Activated T-helper 17 cell treated with anti-CD3 and anti-CD28 coated beads, Interleukin-2, amount 50 U/mL, for 72 hours (primary cell): ENCODE measurements at regions not wholly inside any gene's neighbourhood (a gene's known extent, or its start where the extent isn't known, plus 50 kb on each side); places are given as distances from the start of the nearest gene placed in this dataset.
A peak's percentile ranks its signal among the peaks of the same experiment; 100 is the strongest.

Source experiments
- ATAC-seq: fragments of 150-1000 bp; cut with Tn5 transposase; replicated peaks from 2 replicates; pipeline ENCODE4 v1.10.0; 2021; ENCODE audit warnings: mild to moderate bottlenecking, moderate library complexity
- H3K27ac Mint-ChIP-seq: one replicate; pipeline ENCODE4 v1.8.0; 2022; ENCODE audit warnings: mixed read lengths
- H3K27me3 Mint-ChIP-seq: one replicate; pipeline ENCODE4 v1.8.0; 2022; ENCODE audit warnings: mixed read lengths
- H3K36me3 Mint-ChIP-seq: one replicate; pipeline ENCODE4 v1.8.0; 2022; ENCODE audit warnings: low read depth, mild to moderate bottlenecking, mixed read lengths
- H3K4me1 Mint-ChIP-seq: one replicate; pipeline ENCODE4 v1.8.0; 2022; ENCODE audit warnings: mixed read lengths
- H3K4me3 Mint-ChIP-seq: one replicate; pipeline ENCODE4 v1.8.0; 2022; ENCODE audit warnings: mild to moderate bottlenecking, mixed read lengths
- H3K9me3 Mint-ChIP-seq: one replicate; pipeline ENCODE4 v1.8.0; 2022; ENCODE audit warnings: mixed read lengths

DNA sequence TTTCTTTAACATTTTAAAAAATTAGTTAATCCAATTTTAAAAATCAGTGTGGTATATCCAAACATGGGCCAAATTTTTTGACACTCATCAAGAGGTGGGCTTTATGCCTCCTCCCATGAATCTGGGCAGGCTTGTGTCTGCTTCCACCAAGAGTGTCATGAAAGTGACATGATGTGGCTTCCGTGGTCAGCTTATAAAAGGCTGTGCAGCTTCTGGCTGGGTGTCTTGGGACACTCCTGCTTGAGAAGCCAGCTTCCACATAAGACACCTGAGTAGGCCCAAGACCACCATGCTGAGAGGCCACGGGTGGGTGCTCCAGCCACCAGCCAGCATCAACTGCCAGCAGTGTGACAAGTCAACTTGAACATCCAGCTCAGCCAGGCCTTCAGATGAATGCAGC is 74.3 kb upstream of the RUNX3 start:
- no peak for ATAC-seq
- Mint-ChIP-seq H3K4me1 (peaks cover 9% of the 10 kb centered on the region), H3K36me3 (no peaks in the 10 kb centered on the region), H3K9me3 (no peaks in the 10 kb centered on the region), H3K4me3 (peak overlapping the region; percentile 68), H3K27ac (no peak overlapping the region), H3K27me3 (no peaks in the 10 kb centered on the region)

DNA sequence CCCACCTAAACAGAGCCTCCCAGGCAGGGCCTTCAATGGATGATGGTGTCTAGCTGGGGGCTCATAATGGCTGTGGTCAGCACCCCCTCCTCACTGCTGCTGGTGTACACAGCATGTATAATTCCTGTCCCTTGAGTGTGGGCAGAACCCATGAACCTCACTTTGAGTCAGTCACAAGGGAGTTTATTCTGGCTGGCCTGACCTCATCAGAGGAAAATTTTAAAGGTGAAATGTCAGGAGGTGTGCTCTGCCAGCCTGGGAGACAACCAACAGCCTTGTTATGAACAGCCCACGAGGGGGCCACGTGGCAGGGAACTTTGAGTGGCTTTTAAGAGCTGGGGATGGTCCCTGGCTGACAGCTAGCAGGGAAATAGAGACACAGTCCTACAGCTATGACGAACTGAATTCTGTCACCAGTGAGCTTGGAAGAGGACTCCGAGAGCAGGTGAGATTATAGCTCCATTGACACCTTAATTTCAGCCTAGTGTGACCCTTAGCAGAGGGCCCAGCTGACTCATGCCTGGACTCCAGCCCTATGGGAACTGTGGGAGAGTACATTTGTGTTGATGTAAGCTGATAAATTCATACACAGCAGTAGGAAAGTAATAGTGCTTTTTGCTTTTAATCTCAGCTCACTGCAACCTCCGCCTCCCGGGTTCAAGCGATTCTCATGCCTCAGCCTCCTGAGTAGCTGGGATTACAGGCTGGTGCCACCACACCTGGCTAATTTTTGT is 73.5 kb upstream of the RUNX3 start:
- Mint-ChIP-seq H3K9me3 (no peaks in the 10 kb centered on the region), H3K27ac (peak overlapping the region; percentile 78)

DNA sequence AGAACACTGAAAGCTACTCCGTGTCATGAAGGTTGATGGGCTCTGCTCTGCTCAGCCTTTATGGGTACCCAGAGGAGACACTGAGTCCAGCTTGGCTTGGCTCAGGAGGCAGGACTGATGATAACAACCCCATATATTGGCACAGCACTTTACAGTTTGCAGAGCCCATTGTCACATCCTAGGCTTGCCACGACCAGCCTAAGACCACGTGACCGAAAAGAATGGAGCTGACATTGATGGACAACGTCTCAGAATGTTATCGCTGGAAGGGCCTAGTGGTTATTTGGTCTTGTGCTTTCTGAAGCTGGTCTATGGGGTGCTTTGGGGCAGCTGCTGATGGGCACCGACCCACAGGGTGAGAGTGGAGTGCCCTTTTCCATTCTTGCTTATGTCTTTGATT is 72.9 kb upstream of the RUNX3 start:
- Mint-ChIP-seq H3K9me3 (no peaks in the 10 kb centered on the region), H3K4me3 (peak overlapping the region; percentile 68), H3K27me3 (no peaks in the 10 kb centered on the region), H3K4me1 (peaks cover 9% of the 10 kb centered on the region), H3K36me3 (no peaks in the 10 kb centered on the region), H3K27ac (peak overlapping the region; percentile 78)
- no peak for ATAC-seq

More for the DNA sequence above, 73.5 kb upstream of the RUNX3 start:
- Mint-ChIP-seq H3K36me3 (no peaks in the 10 kb centered on the region), H3K27me3 (no peaks in the 10 kb centered on the region), H3K4me3 (peak overlapping the region; percentile 68), H3K4me1 (peaks cover 9% of the 10 kb centered on the region)
- ATAC-seq, result peak; percentile 87

DNA sequence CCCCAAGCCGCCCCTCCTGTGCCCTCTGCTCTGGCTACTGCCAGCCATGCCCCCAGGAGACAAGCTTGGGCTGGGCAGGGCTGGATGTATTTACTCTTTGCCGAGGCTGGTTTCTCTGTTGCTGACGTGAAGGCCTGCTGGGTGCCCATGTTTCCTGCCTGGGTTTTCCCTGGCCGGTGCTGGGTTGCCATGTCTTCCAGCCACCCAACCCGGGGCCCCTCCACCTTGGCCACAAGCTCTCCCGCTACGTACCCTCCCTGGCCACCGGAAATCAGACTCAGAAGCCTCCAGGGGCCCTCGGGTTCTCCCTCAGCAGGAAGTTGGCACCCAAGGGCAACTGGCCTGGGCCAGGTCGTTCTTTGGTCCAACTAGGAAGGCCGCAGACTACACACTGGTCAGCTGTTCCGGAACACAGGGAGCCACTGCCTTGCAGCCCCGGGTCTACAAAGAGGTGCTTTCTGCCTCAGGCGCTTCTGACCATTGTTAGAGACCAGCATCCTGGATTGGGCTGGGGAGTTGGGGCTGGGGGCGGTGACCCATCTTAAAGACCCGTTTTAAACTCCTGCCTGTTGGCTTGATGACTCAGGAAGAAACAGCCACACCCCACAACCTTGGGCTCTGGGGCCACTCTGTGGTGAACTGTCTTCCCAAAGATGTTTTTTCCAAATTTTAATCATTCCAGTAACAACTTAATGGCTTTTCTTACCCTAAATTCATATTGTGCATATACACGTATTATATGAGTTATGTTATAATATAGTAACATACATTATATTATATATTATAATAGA is 71.2 kb upstream of the RUNX3 start:
- Mint-ChIP-seq H3K27me3 (no peaks in the 10 kb centered on the region), H3K27ac (peak overlapping the region; percentile 86), H3K4me3 (peak overlapping the region; percentile 55), H3K9me3 (no peaks in the 10 kb centered on the region), H3K4me1 (peaks cover 18% of the 10 kb centered on the region), H3K36me3 (no peaks in the 10 kb centered on the region)
- ATAC-seq, result peak; percentile 43

DNA sequence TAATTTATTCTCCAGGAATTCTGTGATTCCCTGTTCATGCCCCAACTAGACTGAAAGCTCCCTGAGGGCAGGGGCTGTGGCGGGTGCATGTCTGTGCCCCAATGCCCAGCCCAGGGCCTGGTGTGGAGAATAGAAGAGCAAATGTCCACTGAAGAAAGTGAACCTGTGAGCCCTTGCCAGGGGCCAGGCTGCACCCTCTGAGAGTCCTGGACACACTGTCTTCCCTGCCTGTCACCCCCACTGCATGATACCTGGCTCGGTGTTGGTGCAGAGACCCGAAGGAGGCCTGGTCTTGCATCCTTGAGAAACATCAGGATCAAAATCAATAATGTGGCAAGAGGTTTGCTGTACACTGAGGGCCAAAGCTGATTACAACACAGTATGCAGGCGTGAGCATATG is 69.8 kb upstream of the RUNX3 start:
- ATAC-seq, result no peak
- H3K4me1 Mint-ChIP-seq, result peaks cover 18% of the 10 kb centered on the region
- no peaks in the 10 kb centered on the region for H3K27me3 Mint-ChIP-seq
- H3K9me3 Mint-ChIP-seq, result no peaks in the 10 kb centered on the region
- peak overlapping the region; percentile 38 for H3K27ac Mint-ChIP-seq
- H3K4me3 Mint-ChIP-seq, result no peak overlapping the region
- no peaks in the 10 kb centered on the region for H3K36me3 Mint-ChIP-seq

DNA sequence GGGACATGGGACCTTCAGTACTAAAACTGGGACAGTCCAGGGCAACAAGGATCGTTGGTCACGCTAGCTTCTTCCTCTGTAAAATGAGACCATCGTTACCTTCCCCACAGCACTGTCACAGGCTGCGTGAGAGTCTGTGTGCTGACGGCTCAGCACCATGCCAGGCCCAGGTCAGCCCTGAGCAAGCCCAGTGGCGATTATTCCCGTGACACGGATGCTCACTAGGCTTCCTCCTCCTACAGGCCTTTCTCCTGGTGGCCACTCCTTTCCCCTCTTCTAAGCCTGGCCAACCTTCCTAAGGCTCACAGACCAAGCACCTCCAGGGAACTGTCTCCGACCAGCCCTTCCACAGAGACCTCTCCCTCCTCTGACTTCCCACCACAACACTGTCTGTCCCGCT is 69.3 kb upstream of the RUNX3 start:
- Mint-ChIP-seq H3K27ac (peak overlapping the region; percentile 38), H3K4me1 (peaks cover 18% of the 10 kb centered on the region), H3K27me3 (no peaks in the 10 kb centered on the region), H3K36me3 (no peaks in the 10 kb centered on the region), H3K4me3 (no peak overlapping the region), H3K9me3 (no peaks in the 10 kb centered on the region)
- ATAC-seq, result no peak

DNA sequence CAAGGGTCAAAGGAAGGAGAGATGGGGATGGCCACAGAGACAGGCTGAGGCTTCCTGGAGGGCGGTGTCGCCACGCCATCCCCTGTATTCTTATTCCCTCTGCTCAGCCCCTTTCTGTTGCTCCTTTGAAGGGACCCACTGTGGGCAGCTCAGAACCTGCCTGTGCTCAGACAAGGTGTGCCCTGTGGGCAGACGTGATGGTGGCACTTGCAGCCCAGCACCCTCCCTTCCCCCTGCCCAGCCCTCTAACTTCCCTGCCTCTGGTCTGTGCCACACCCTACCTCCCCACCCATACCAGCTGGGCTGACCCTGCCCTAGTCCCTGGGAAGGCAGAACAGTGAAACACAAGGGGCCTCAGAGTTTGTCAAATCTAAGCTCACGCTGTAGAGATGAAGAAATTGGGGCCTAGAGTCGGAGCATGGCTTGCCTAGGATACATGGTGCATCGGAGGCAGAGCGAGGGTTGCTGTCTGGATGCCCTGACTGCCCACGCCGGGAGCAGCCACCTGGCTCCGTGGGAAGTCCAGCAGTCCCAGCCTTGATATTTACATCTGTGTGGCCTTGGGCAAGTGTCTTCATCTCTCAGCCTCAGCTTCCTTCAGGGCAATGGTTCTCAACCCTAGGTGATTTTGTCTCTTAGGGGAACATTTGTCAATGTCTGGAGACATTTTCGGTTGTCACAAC is 68.6 kb upstream of the RUNX3 start:
- Mint-ChIP-seq H3K36me3 (no peaks in the 10 kb centered on the region), H3K27ac (no peak overlapping the region), H3K4me3 (no peak overlapping the region)

DNA sequence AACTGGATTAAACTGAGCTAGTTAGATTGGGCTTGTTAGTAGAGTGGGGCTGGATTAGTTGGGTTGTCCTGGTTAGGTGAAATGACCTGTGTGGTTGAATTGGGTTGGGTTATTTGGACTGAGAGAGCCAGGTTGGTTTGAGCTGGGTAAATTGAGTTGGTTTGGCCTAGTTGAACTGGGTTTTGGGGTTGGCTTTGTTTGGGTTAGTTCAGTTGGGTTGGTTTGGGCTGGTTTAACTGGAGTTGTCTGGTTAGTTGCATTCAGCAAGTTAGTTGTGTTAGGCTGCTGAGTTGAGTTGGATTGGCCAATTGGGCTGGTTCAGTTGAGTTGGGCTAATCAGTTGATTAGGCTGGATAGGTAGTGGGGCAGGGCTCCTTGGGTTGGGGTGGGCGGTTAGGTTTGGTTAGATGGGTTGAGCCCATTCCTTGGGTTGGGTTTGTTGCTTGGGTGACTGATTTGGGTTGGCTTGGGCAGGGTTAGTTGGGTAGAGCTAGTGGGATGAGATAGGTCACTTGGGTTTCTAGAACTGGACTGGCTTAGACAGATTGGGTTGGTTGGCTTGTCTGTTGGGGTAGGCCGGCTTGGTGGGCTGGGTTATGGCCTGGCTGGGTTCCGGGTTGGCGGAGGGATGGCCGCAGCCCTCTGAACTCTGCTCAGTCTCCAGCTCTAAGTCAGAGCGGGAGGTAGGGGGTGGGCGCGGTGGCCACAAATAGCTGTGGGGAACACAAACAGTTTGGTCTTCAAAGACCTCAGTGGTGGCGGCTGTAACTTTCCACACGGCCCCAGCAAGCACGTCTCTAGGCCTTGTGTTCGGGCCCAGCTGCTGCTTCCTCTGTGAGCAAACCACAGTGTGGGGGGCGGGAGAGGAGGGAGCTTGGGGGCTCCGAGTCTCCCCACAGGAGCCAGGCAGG is 67.2 kb upstream of the RUNX3 start:
- H3K4me1 Mint-ChIP-seq, result peaks cover 25% of the 10 kb centered on the region
- H3K36me3 Mint-ChIP-seq, result no peaks in the 10 kb centered on the region
- no peak for ATAC-seq
- H3K4me3 Mint-ChIP-seq, result no peak overlapping the region
- peak overlapping the region; percentile 40 for H3K27ac Mint-ChIP-seq
- no peaks in the 10 kb centered on the region for H3K9me3 Mint-ChIP-seq
- H3K27me3 Mint-ChIP-seq, result no peaks in the 10 kb centered on the region

More for the DNA sequence above, 68.6 kb upstream of the RUNX3 start:
- Mint-ChIP-seq H3K9me3 (no peaks in the 10 kb centered on the region), H3K4me1 (peaks cover 17% of the 10 kb centered on the region), H3K27me3 (no peaks in the 10 kb centered on the region)
- no peak for ATAC-seq

DNA sequence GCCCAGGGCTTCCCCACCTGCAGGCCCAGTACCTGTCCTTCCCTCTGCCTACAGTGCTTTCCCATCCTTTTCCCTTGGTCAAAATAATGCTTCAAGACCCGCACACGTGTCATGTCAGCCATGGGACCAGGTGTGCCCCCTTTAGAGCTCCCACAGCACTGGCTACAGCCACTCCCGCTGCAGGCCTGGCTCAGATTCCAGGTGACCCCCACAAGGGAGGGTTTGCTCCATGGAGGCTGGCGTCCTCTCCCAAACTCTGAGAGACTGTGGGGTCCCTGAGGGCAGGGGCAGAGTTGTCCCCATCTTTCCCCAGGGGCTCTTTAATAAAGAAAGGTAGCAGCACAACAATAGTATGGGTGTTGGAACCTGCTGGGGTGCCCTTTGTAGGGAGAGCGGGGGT is 66.4 kb upstream of the RUNX3 start:
- peaks cover 31% of the 10 kb centered on the region for H3K4me1 Mint-ChIP-seq
- no peak for ATAC-seq
- no peak overlapping the region for H3K4me3 Mint-ChIP-seq
- H3K27me3 Mint-ChIP-seq, result no peaks in the 10 kb centered on the region
- H3K9me3 Mint-ChIP-seq, result no peaks in the 10 kb centered on the region
- H3K27ac Mint-ChIP-seq, result peak overlapping the region; percentile 40
- H3K36me3 Mint-ChIP-seq, result no peaks in the 10 kb centered on the region

DNA sequence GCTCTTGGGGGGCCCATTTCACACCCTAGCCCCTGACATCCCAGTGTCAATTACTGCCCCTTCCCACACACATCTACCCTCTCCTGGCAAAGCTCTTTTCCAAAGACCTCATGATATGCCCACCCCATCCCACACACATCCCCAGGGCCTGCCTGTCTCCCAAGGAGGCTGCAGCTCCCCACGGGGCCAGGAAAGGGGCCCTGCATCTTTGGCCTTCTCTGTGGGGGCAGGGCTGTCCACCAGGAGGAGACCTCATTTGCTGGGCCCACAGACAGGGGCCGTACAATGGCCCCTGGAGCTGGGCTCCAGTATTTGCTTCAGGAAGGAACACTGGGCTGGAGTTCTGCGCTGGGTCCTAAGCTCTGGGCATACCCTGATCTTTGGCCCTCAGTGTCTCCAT is 65.6 kb upstream of the RUNX3 start:
- peak overlapping the region; percentile 40 for H3K27ac Mint-ChIP-seq
- H3K36me3 Mint-ChIP-seq, result no peaks in the 10 kb centered on the region
- H3K9me3 Mint-ChIP-seq, result no peaks in the 10 kb centered on the region
- peaks cover 37% of the 10 kb centered on the region for H3K4me1 Mint-ChIP-seq
- ATAC-seq, result no peak
- H3K4me3 Mint-ChIP-seq, result no peak overlapping the region
- H3K27me3 Mint-ChIP-seq, result no peaks in the 10 kb centered on the region

DNA sequence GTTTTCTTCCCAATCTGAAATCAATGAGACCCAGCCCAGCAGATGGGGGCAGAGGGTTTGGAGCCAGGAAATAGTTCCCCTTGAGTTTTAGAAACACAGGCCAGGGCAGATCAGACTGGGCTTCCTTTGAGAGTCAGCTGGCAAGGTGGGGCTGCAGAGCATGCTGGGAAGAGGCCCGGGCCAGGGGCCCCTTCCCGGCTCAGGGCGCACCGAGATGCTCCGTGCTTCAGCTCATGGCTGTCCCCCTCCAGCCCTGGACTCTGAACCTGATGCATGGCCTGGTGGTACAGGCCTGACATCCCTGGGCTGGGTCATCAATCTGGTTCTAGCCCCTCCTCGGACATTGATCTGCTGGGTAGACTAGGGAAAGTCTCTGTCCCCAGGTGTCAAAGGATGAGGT is 65.1 kb upstream of the RUNX3 start:
- Mint-ChIP-seq H3K27ac (no peak overlapping the region), H3K36me3 (no peaks in the 10 kb centered on the region), H3K27me3 (no peaks in the 10 kb centered on the region), H3K4me3 (no peak overlapping the region), H3K9me3 (no peaks in the 10 kb centered on the region), H3K4me1 (peaks cover 39% of the 10 kb centered on the region)
- no peak for ATAC-seq

DNA sequence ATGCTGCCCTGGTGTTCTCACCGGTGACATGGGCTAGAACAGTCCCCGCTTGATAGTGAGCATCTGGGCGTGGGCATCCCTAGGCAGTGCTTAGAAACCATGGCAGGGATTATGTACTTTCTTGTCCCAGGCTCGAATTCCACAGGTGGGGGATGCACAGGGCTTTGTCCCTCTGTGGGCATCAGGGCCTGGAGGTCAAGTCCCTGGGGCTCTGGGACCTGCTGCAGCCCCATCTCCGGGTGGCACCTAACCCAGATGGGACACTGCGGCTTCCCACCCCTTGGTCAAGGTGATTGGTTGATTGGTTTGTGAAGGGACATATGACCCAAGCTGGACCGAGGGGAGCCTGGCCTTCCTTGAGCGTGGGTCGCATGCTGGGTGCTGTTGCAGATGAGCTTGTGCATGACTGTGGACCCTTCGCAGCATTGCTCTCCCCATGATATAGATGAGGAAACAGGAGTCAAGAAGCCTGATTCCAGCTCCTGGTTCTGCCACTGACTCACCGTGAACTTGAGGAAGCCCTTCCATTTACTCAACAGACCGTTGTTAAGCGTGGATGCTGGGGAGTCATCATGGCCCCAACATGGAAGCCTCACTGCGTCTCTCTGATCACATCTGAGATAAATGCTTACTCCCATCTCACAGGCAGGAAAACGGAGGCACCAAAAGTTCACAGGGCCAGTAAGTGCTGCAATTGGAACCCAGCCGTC is 64.0 kb upstream of the RUNX3 start:
- no peaks in the 10 kb centered on the region for H3K36me3 Mint-ChIP-seq
- no peak overlapping the region for H3K4me3 Mint-ChIP-seq
- H3K4me1 Mint-ChIP-seq, result peaks cover 47% of the 10 kb centered on the region
- H3K27ac Mint-ChIP-seq, result peak overlapping the region; percentile 94
- H3K27me3 Mint-ChIP-seq, result no peaks in the 10 kb centered on the region
- no peaks in the 10 kb centered on the region for H3K9me3 Mint-ChIP-seq
- no peak for ATAC-seq

DNA sequence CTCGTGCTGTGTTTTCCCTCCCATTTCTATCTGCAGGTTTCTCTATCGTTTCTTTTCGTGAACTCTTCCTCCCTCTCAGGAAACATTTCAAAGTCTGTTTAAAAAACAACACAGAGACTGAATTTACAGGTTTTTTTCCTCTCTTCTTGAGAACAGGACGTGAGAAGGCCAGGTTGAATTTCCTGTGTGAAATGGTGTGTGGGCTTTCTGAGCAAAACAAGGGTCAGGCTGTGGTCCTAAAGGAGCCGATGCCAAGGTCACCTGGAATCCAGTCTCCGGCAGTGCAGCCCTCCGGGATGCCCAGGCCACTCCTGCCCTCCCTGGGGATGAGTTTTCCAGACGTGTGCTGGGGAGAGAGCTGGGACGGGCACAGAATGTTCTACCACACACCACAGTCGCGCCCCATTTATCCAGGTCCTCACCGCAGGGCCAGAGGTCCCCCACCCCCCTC is 62.7 kb upstream of the RUNX3 start:
- H3K4me3 Mint-ChIP-seq, result peak overlapping the region; percentile 76
- H3K27ac Mint-ChIP-seq, result peak overlapping the region; percentile 94
- no peaks in the 10 kb centered on the region for H3K36me3 Mint-ChIP-seq
- peaks cover 4% of the 10 kb centered on the region for H3K9me3 Mint-ChIP-seq
- peaks cover 60% of the 10 kb centered on the region for H3K4me1 Mint-ChIP-seq
- no peaks in the 10 kb centered on the region for H3K27me3 Mint-ChIP-seq
- ATAC-seq, result peak; percentile 23
